HEK293 (cell line): ENCODE measurements at regions not wholly inside any gene's neighbourhood (a gene's known extent, or its start where the extent isn't known, plus 50 kb on each side); places are given as distances from the start of the nearest gene placed in this dataset.

Source experiments
- CTCF ChIA-PET: fragments of 350-600 bp; formaldehyde crosslinking; extraction: SDS; loops from one replicate; lab custom pipeline; 2021; ENCODE audit warnings: antibody characterized with exemption; lab: Yijun Ruan, JAX
- POLR2A ChIA-PET: fragments of 300-600 bp; formaldehyde crosslinking; extraction: SDS; loops from one replicate; lab custom pipeline; 2020; ENCODE audit warnings: antibody characterized with exemption, inconsistent platforms; lab: Yijun Ruan, JAX
- H3K27ac ChIP-seq: fragments of 200-500 bp; sonication (Bioruptor generic); 2 replicates; pipeline ENCODE4 v1.5.1; 2014; ENCODE audit warnings: low read depth, low read length, control low read depth, inconsistent platforms; ENCODE audit errors: extremely low read depth
- H3K36me3 ChIP-seq, 2 experiments: fragments of 200-500 bp in 1 of 2; sonication (Bioruptor generic) in 1 of 2; 1 replicate in 1 of 2; 2 replicates in 1 of 2; pipeline ENCODE4 v1.5.1; 2014 to 2017; ENCODE audit warnings: inconsistent platforms in 2 of 2, low read length in 2 of 2; ENCODE audit not compliant: control insufficient read depth in 2 of 2, insufficient read depth in 1 of 2
- H3K4me1 ChIP-seq: fragments of 200-500 bp; sonication (Bioruptor generic); 2 replicates; pipeline ENCODE4 v1.5.1; 2014; ENCODE audit warnings: mild to moderate bottlenecking, low read length, inconsistent platforms; ENCODE audit not compliant: control insufficient read depth, insufficient read depth
- H3K4me3 ChIP-seq: 2 replicates; pipeline ENCODE4 v1.5.1; 2011; ENCODE audit warnings: low read depth, mild to moderate bottlenecking, control low read depth, low read length, moderate library complexity
- H3K9me3 ChIP-seq: fragments of 200-500 bp; sonication (Bioruptor generic); 2 replicates; pipeline ENCODE4 v1.5.1; 2014; ENCODE audit warnings: low read depth, low read length, inconsistent platforms; ENCODE audit not compliant: control insufficient read depth, insufficient read depth
- BCL11A ChIP-seq: fragments of 450-650 bp; formaldehyde crosslinking; IDR thresholded peaks from 2 replicates; pipeline ENCODE4 v1.5.1; 2016; ENCODE audit warnings: low read depth, missing biosample characterization, missing genetic modification characterization
- KLF1 ChIP-seq: fragments of 450-650 bp; formaldehyde crosslinking; IDR thresholded peaks from 2 replicates; pipeline ENCODE4 v1.5.1; 2016; ENCODE audit warnings: missing biosample characterization, missing genetic modification characterization
- MYNN ChIP-seq: fragments of 450-650 bp; formaldehyde crosslinking; IDR thresholded peaks from 2 replicates; pipeline ENCODE4 v1.5.1; 2016; ENCODE audit warnings: missing biosample characterization, missing genetic modification characterization, borderline replicate concordance
- SETDB1 ChIP-seq: IDR thresholded peaks from one replicate; pipeline ENCODE4 v1.6.1; 2017; ENCODE audit warnings: mild to moderate bottlenecking, low read length, moderate library complexity, mixed read lengths; ENCODE audit not compliant: insufficient read length
- WT1 ChIP-seq: fragments of 450-650 bp; formaldehyde crosslinking; IDR thresholded peaks from 2 replicates; pipeline ENCODE4 v1.5.1; 2016; ENCODE audit warnings: missing biosample characterization, missing genetic modification characterization
- YY2 ChIP-seq: fragments of 450-650 bp; formaldehyde crosslinking; IDR thresholded peaks from 2 replicates; pipeline ENCODE4 v1.5.1; 2016; ENCODE audit warnings: missing biosample characterization, missing genetic modification characterization
- ZBTB8A ChIP-seq: fragments of 450-650 bp; formaldehyde crosslinking; IDR thresholded peaks from 2 replicates; pipeline ENCODE4 v1.5.1; 2016; ENCODE audit warnings: missing biosample characterization, missing genetic modification characterization
- ZFP3 ChIP-seq: fragments of 450-650 bp; formaldehyde crosslinking; IDR thresholded peaks from 2 replicates; pipeline ENCODE4 v1.5.1; 2016; ENCODE audit warnings: low read depth, missing biosample characterization, missing genetic modification characterization
- ZNF146 ChIP-seq: fragments of 450-650 bp; formaldehyde crosslinking; IDR thresholded peaks from 2 replicates; pipeline ENCODE4 v1.5.1; 2016; ENCODE audit warnings: missing biosample characterization, missing genetic modification characterization
- ZNF155 ChIP-seq: fragments of 450-650 bp; formaldehyde crosslinking; IDR thresholded peaks from 2 replicates; pipeline ENCODE4 v1.5.1; 2016; ENCODE audit warnings: missing biosample characterization, missing genetic modification characterization
- ZNF157 ChIP-seq: fragments of 450-650 bp; formaldehyde crosslinking; IDR thresholded peaks from 2 replicates; pipeline ENCODE4 v1.5.1; 2016; ENCODE audit warnings: missing biosample characterization, missing genetic modification characterization
- ZNF169 ChIP-seq: fragments of 450-650 bp; formaldehyde crosslinking; IDR thresholded peaks from 2 replicates; pipeline ENCODE4 v1.5.1; 2016; ENCODE audit warnings: missing biosample characterization, missing genetic modification characterization
- ZNF221 ChIP-seq: fragments of 450-650 bp; formaldehyde crosslinking; IDR thresholded peaks from 2 replicates; pipeline ENCODE4 v1.5.1; 2017; ENCODE audit warnings: missing biosample characterization, missing genetic modification characterization, borderline replicate concordance
- ZNF248 ChIP-seq: fragments of 450-650 bp; formaldehyde crosslinking; IDR thresholded peaks from 2 replicates; pipeline ENCODE4 v1.5.1; 2017; ENCODE audit warnings: missing biosample characterization, missing genetic modification characterization
- ZNF350 ChIP-seq: fragments of 450-650 bp; formaldehyde crosslinking; IDR thresholded peaks from 2 replicates; pipeline ENCODE4 v1.5.0; 2017; ENCODE audit warnings: missing biosample characterization, mild to moderate bottlenecking, missing genetic modification characterization
- ZNF404 ChIP-seq: fragments of 450-650 bp; formaldehyde crosslinking; IDR thresholded peaks from 2 replicates; pipeline ENCODE4 v1.5.1; 2017; ENCODE audit warnings: missing biosample characterization, missing genetic modification characterization
- ZNF426 ChIP-seq: fragments of 450-650 bp; formaldehyde crosslinking; IDR thresholded peaks from 2 replicates; pipeline ENCODE4 v1.5.1; 2017; ENCODE audit warnings: missing biosample characterization, missing genetic modification characterization, mild to moderate bottlenecking, inconsistent platforms, moderate library complexity
- ZNF791 ChIP-seq: fragments of 450-650 bp; formaldehyde crosslinking; IDR thresholded peaks from 2 replicates; pipeline ENCODE4 v1.5.1; 2016; ENCODE audit warnings: missing biosample characterization, missing genetic modification characterization
- ZXDB ChIP-seq: fragments of 450-650 bp; formaldehyde crosslinking; IDR thresholded peaks from 2 replicates; pipeline ENCODE4 v1.5.1; 2016; ENCODE audit warnings: missing biosample characterization, missing genetic modification characterization
- TF ChIP-seq, protein P1 (sequence below): fragments of 450-650 bp; formaldehyde crosslinking; IDR thresholded peaks from 2 replicates; pipeline ENCODE4 v1.5.1; 2017; ENCODE audit warnings: missing biosample characterization, mild to moderate bottlenecking, missing genetic modification characterization, moderate library complexity
- TF ChIP-seq, protein P2 (sequence below): fragments of 450-650 bp; formaldehyde crosslinking; conservative IDR thresholded peaks from 2 replicates; pipeline ENCODE4 v1.5.1; 2016; ENCODE audit warnings: low read depth, missing biosample characterization, missing genetic modification characterization
- TF ChIP-seq, protein P3 (sequence below): fragments of 450-650 bp; formaldehyde crosslinking; IDR thresholded peaks from 2 replicates; pipeline ENCODE4 v1.5.1; 2016; ENCODE audit warnings: missing biosample characterization, missing genetic modification characterization
- TF ChIP-seq, protein P4 (sequence below): IDR thresholded peaks from 2 replicates; pipeline ENCODE4 v1.6.1; 2011; ENCODE audit warnings: mild to moderate bottlenecking, low read depth, low read length, borderline replicate concordance
- TF ChIP-seq, protein P5 (sequence below): fragments of 450-650 bp; formaldehyde crosslinking; IDR thresholded peaks from 2 replicates; pipeline ENCODE4 v1.5.1; 2017; ENCODE audit warnings: missing biosample characterization, missing genetic modification characterization
- TF ChIP-seq, protein P6 (sequence below): fragments of 450-650 bp; IDR thresholded peaks from 2 replicates; pipeline ENCODE4 v1.5.1; 2018; ENCODE audit warnings: missing biosample characterization, mild to moderate bottlenecking, missing genetic modification characterization

DNA sequence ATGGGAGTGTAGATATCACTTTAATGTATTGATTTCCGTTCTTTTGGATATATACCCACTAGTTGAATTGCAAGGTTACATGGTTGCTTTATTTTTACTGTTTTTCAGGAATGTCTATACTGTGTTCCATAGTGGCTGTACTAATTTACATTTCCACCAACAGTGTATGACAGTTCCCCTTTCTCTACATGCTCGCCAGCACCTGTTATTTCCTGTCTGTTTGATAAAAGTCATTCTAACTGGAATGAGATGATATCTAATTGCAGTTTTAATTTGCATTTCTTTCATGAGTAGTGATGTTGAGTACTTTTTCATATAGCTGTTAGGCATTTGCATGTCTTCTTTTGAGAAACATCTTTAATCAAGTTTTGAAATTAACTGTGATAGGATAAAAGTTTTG lies 818.6 kb downstream of the SLITRK6 start (continued):
- TF ChIP-seq, protein P1, sequence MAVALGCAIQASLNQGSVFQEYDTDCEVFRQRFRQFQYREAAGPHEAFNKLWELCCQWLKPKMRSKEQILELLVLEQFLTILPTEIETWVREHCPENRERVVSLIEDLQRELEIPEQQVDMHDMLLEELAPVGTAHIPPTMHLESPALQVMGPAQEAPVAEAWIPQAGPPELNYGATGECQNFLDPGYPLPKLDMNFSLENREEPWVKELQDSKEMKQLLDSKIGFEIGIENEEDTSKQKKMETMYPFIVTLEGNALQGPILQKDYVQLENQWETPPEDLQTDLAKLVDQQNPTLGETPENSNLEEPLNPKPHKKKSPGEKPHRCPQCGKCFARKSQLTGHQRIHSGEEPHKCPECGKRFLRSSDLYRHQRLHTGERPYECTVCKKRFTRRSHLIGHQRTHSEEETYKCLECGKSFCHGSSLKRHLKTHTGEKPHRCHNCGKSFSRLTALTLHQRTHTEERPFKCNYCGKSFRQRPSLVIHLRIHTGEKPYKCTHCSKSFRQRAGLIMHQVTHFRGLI (tag by site-specific recombination) = no peak
- TF ChIP-seq YY2 (tag by site-specific recombination) (no peak), ZNF169 (tag by site-specific recombination) (no peak)

DNA sequence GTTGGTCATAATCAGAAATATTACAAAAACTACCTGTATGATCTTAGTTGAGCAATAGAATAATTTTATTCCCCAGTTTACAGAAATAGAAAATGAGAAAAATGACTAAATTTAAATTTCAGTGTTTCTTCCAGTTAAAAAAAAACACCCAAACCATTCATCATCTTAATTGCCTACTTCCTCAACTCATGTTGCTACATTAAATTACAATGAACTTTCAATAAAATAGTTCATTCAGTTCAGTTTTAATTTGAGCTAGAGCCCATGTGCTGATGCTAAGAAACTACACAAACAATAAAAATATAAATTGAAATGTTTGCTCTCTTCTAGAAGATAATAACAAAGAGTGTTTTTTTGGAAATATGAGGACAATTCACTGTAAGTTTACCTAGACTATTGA lies 820.4 kb downstream of the SLITRK6 start:
- no peaks in the 10 kb centered on the region for H3K9me3 ChIP-seq
- H3K4me1 ChIP-seq = no peaks in the 10 kb centered on the region
- ChIA-PET CTCF (no interaction called here), POLR2A (no interaction called here)
- no peak overlapping the region for H3K27ac ChIP-seq
- no peak overlapping the region for H3K4me3 ChIP-seq
- H3K36me3 ChIP-seq = no peaks in the 10 kb centered on the region
- TF ChIP-seq, protein P2, sequence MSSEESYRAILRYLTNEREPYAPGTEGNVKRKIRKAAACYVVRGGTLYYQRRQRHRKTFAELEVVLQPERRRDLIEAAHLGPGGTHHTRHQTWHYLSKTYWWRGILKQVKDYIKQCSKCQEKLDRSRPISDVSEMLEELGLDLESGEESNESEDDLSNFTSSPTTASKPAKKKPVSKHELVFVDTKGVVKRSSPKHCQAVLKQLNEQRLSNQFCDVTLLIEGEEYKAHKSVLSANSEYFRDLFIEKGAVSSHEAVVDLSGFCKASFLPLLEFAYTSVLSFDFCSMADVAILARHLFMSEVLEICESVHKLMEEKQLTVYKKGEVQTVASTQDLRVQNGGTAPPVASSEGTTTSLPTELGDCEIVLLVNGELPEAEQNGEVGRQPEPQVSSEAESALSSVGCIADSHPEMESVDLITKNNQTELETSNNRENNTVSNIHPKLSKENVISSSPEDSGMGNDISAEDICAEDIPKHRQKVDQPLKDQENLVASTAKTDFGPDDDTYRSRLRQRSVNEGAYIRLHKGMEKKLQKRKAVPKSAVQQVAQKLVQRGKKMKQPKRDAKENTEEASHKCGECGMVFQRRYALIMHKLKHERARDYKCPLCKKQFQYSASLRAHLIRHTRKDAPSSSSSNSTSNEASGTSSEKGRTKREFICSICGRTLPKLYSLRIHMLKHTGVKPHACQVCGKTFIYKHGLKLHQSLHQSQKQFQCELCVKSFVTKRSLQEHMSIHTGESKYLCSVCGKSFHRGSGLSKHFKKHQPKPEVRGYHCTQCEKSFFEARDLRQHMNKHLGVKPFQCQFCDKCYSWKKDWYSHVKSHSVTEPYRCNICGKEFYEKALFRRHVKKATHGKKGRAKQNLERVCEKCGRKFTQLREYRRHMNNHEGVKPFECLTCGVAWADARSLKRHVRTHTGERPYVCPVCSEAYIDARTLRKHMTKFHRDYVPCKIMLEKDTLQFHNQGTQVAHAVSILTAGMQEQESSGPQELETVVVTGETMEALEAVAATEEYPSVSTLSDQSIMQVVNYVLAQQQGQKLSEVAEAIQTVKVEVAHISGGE (tag by site-specific recombination) = no peak
- TF ChIP-seq ZNF248 (tag by site-specific recombination) = no peak

DNA sequence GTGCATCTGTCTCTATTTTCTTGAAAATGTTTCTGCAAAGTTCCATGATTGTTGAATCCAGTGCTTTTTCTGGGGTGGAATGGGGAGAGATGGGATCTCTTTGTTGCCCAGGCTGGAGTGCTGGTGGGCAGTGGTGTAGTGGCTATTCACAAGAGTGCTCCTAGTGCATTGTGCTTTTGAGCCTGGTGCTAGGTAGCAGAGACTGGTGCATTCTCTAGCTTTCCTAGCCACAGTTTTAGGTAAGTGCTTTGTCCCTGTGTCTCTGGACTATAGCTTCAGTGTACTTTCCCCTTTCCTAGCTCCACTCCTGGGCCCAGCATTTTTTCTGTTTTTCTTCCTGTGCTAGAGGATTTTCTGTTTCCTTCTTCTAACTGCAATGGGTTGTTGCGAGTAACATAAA lies 825.6 kb downstream of the SLITRK6 start:
- Histone ChIP-seq H3K4me1 (no peaks in the 10 kb centered on the region), H3K9me3 (no peaks in the 10 kb centered on the region), H3K36me3 (no peaks in the 10 kb centered on the region), H3K27ac (no peak overlapping the region), H3K4me3 (no peak overlapping the region)
- ChIA-PET POLR2A (no interaction called here), CTCF (no interaction called here)
- TF ChIP-seq ZNF350 (tag by site-specific recombination) = no peak
- TF ChIP-seq ZFP3 (tag by site-specific recombination) = no peak
- TF ChIP-seq MYNN = no peak
- no peak for TF ChIP-seq ZNF157 (tag by site-specific recombination)
- no peak for TF ChIP-seq ZNF791 (tag by site-specific recombination)
- TF ChIP-seq ZNF155 = no peak
- no peak for TF ChIP-seq KLF1 (tag by site-specific recombination)
- TF ChIP-seq, protein P3, sequence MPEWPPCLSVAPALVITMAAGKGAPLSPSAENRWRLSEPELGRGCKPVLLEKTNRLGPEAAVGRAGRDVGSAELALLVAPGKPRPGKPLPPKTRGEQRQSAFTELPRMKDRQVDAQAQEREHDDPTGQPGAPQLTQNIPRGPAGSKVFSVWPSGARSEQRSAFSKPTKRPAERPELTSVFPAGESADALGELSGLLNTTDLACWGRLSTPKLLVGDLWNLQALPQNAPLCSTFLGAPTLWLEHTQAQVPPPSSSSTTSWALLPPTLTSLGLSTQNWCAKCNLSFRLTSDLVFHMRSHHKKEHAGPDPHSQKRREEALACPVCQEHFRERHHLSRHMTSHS (tag by site-specific recombination) = no peak
- no peak for TF ChIP-seq ZXDB (tag by site-specific recombination)
- TF ChIP-seq ZNF146 (tag by site-specific recombination) = no peak
- TF ChIP-seq ZNF426 = no peak
- TF ChIP-seq ZBTB8A (tag by site-specific recombination) = no peak
- TF ChIP-seq, protein P4, sequence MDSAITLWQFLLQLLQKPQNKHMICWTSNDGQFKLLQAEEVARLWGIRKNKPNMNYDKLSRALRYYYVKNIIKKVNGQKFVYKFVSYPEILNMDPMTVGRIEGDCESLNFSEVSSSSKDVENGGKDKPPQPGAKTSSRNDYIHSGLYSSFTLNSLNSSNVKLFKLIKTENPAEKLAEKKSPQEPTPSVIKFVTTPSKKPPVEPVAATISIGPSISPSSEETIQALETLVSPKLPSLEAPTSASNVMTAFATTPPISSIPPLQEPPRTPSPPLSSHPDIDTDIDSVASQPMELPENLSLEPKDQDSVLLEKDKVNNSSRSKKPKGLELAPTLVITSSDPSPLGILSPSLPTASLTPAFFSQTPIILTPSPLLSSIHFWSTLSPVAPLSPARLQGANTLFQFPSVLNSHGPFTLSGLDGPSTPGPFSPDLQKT = no peak
- TF ChIP-seq, protein P5, sequence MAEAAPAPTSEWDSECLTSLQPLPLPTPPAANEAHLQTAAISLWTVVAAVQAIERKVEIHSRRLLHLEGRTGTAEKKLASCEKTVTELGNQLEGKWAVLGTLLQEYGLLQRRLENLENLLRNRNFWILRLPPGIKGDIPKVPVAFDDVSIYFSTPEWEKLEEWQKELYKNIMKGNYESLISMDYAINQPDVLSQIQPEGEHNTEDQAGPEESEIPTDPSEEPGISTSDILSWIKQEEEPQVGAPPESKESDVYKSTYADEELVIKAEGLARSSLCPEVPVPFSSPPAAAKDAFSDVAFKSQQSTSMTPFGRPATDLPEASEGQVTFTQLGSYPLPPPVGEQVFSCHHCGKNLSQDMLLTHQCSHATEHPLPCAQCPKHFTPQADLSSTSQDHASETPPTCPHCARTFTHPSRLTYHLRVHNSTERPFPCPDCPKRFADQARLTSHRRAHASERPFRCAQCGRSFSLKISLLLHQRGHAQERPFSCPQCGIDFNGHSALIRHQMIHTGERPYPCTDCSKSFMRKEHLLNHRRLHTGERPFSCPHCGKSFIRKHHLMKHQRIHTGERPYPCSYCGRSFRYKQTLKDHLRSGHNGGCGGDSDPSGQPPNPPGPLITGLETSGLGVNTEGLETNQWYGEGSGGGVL = no peak
- no peak for TF ChIP-seq WT1 (tag by site-specific recombination)
- no peak for TF ChIP-seq ZNF404 (tag by site-specific recombination)
- no peak for TF ChIP-seq ZNF221 (tag by site-specific recombination)
- TF ChIP-seq BCL11A (tag by site-specific recombination) = no peak
- no peak for TF ChIP-seq SETDB1
- TF ChIP-seq, protein P6, sequence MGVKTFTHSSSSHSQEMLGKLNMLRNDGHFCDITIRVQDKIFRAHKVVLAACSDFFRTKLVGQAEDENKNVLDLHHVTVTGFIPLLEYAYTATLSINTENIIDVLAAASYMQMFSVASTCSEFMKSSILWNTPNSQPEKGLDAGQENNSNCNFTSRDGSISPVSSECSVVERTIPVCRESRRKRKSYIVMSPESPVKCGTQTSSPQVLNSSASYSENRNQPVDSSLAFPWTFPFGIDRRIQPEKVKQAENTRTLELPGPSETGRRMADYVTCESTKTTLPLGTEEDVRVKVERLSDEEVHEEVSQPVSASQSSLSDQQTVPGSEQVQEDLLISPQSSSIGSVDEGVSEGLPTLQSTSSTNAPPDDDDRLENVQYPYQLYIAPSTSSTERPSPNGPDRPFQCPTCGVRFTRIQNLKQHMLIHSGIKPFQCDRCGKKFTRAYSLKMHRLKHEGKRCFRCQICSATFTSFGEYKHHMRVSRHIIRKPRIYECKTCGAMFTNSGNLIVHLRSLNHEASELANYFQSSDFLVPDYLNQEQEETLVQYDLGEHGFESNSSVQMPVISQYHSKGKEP = no peak
